ENCODE measurements at regions not wholly inside any gene's neighbourhood (a gene's known extent, or its start where the extent isn't known, plus 50 kb on each side); places are given as distances from the start of the nearest gene placed in this dataset.

DNA sequence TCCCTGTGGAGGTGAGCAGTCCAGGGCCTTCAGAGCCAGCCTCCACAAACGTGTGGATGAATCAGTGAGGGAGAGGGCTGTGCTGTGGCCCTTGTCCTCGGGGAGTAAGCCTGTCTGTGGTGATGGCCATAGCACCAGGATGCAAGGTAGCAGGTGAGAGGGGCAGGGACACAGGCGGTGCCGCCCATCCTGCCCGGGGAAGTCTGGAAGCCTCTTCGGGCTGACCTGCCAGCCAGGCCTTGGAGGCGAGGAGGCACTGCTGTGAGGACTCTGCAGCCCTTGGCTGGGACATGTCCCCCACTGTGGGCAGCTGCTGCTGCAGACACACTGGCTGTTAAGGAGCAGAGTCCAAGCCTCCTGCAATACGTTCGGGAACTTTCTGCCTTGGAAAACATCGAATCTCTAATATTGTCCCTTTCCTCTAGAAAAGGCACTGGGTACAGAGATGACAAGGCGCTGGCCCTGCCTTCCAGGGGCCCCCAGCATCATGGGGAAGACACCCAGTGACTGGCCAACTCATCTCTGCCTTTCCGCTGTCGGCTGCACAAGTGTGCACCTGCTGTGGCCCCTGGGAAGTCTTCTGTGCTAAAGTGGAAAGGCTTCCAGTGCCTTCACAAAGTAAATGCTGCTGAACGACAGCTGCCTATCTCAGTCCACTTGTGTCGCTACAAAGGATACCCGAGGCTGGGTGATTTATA lies 101.4 kb downstream of the ADRA2C start:
- no peak for DNase-seq

DNA sequence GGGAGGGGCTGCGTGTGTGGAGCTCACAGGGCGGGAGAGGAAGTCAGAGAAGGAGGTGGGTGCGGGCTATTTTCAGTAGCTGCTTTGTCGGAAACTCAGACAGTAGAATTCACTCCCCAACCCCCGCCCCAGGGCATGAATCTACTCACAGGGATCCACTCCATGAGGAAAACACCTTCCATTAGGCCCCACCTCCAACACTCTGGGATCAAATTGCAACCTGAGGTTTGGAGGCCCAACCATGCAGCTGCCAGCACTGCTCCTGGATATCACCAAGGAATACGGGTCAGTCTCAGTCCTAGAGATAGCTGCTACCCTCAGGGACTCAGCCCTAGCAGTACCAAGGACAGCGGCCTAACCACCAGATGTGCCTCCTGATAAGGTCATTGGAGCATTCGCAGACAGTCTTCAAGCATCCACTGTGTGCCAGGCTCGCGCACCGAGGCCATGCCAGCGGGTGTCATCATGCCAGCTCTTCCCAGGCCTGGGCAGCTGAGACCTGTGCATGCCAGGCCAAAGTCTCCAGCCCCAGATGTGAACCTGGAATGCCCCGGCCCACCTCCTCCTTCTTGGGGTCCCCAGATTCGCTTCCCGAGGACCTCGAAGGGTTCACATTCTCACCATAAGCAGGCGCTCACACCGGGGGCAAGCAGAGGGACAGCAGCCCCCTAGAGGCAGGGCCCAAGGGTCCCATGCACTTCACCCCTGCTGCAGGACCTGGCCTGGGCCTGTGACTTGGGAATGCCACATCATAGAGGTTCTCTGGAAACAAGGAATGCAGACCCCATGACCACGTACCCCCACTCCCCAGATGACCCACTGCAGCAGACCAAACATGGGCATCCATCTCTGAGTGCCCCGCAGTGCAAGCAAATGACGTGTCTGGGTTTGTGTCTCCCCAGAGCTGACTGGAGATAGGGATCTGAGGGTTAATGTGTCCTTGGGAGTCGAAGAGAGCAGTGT lies 102.3 kb downstream of the ADRA2C start:
- 86 to 88% methylated on average over 12 to 22 of the region's 22 CpGs for WGBS, 2 donors
- no peaks in the 10 kb centered on the region for H3K4me1 ChIP-seq
- H3K4me3 ChIP-seq: no peak overlapping the region
- no peak for DNase-seq
- no peaks in the 10 kb centered on the region for H3K36me3 ChIP-seq (ENCODE audit: low read depth, missing control alignments)
- TF ChIP-seq, protein P1, sequence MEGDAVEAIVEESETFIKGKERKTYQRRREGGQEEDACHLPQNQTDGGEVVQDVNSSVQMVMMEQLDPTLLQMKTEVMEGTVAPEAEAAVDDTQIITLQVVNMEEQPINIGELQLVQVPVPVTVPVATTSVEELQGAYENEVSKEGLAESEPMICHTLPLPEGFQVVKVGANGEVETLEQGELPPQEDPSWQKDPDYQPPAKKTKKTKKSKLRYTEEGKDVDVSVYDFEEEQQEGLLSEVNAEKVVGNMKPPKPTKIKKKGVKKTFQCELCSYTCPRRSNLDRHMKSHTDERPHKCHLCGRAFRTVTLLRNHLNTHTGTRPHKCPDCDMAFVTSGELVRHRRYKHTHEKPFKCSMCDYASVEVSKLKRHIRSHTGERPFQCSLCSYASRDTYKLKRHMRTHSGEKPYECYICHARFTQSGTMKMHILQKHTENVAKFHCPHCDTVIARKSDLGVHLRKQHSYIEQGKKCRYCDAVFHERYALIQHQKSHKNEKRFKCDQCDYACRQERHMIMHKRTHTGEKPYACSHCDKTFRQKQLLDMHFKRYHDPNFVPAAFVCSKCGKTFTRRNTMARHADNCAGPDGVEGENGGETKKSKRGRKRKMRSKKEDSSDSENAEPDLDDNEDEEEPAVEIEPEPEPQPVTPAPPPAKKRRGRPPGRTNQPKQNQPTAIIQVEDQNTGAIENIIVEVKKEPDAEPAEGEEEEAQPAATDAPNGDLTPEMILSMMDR (IDR thresholded peaks at IDR 0.05): no peak
- TF ChIP-seq POLR2A (IDR thresholded peaks at IDR 0.05): no peak
- no peak overlapping the region for H3K27ac ChIP-seq
- intact Hi-C loops (cut with DNase I; ENCODE audit: low total_unique reads): no loop called here
- no peaks in the 10 kb centered on the region for H3K27me3 ChIP-seq
- H3K9me3 ChIP-seq: no peaks in the 10 kb centered on the region

More for the DNA sequence above, 101.4 kb downstream of the ADRA2C start:
- no peaks in the 10 kb centered on the region for H3K36me3 ChIP-seq (ENCODE audit: low read depth, missing control alignments)
- intact Hi-C loops (cut with DNase I; ENCODE audit: low total_unique reads): no loop called here
- no peak overlapping the region for H3K4me3 ChIP-seq
- no peaks in the 10 kb centered on the region for H3K9me3 ChIP-seq
- TF ChIP-seq POLR2A (IDR thresholded peaks at IDR 0.05): no peak
- TF ChIP-seq, protein P1 (IDR thresholded peaks at IDR 0.05): no peak
- 88 to 93% methylated on average over 12 to 16 of the region's 16 CpGs for WGBS, 2 donors
- no peaks in the 10 kb centered on the region for H3K27me3 ChIP-seq
- no peak overlapping the region for H3K27ac ChIP-seq
- H3K4me1 ChIP-seq: no peaks in the 10 kb centered on the region

DNA sequence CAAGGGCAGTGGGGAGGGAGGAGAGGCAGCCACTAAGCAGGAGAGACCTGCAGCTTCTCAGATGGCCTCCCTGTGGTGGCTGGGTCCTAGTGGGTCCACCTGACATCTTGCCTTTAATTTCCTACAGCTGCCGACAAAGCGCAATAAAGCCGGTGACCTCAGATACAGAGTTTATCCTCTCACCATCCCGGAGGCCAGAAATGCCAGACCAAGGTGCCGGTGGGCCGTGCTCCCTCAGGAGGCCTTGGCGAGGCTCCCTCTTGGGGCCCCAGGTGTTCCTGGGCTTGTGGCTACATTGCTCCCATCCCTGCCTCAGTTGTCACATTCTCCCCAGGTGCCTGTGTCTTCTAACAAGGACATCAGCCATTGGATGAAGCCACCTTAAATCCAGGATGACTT lies 103.0 kb downstream of the ADRA2C start:
- Histone ChIP-seq H3K4me1 (no peaks in the 10 kb centered on the region), H3K36me3 (ENCODE audit: low read depth, missing control alignments) (no peaks in the 10 kb centered on the region), H3K27me3 (no peaks in the 10 kb centered on the region), H3K4me3 (no peak overlapping the region), H3K27ac (no peak overlapping the region), H3K9me3 (no peaks in the 10 kb centered on the region)
- TF ChIP-seq, protein P1 (IDR thresholded peaks at IDR 0.05): no peak
- no peak for DNase-seq
- 86 to 88% methylated on average over 7 of the region's 7 CpGs for WGBS, 2 donors
- intact Hi-C loops (cut with DNase I; ENCODE audit: low total_unique reads): no loop called here

DNA sequence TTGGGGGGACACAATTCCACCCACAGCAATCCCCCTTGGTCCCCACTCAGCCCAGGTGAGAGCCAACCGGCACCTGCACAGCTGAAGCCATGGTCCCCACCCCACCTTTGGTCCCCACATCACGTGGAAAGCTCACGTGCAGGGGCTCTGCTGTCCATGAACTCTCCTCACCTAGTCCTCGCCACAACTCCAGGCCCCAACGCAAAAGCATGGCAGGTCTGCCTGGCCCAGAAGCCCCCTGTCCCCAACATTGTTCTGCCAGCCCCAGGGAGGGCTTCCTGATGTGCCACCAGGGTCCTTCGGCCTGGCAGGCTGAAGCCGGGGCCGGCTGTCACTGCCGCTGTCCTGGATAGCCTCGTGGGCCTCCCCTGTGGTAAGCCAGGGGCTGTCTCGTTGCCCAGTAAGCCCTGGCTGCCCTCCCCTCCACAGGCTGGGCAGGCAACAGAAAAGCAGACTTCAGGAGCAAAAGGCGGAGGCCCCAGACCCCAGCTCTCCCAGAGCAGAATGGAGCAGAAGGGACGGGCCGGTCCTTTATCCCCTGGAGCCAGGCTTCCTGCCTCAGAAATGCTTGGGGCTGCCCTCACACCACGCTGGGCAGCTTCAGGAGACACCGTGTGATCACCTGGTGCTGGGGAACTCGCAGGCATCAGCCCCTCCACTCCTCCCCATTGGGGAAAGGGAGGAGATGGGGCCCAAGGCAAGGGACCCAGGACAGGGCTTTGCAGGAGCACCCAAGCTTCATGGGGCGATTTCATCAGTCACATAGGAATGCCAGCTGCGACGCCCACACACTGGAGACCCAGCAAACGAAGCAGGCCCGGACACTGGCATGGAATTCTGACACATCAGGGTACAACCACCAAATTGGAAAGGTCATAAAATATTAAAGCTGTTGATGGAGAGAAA lies 103.7 kb downstream of the ADRA2C start:
- Histone ChIP-seq H3K4me3 (no peak overlapping the region), H3K36me3 (ENCODE audit: low read depth, missing control alignments) (no peaks in the 10 kb centered on the region), H3K9me3 (no peaks in the 10 kb centered on the region), H3K27me3 (no peaks in the 10 kb centered on the region), H3K4me1 (no peaks in the 10 kb centered on the region), H3K27ac (no peak overlapping the region)
- intact Hi-C loops (cut with DNase I; ENCODE audit: low total_unique reads): no loop called here
- TF ChIP-seq, protein P1 (IDR thresholded peaks at IDR 0.05): no peak
- TF ChIP-seq POLR2A (IDR thresholded peaks at IDR 0.05): no peak
- DNase-seq: no peak
- WGBS, 2 donors: 85 to 87% methylated on average over 9 to 21 of the region's 22 CpGs
